ENCODE measurements at regions not wholly inside any gene's neighbourhood (a gene's known extent, or its start where the extent isn't known, plus 50 kb on each side); places are given as distances from the start of the nearest gene placed in this dataset.
A peak's percentile ranks its signal among the peaks of the same experiment; 100 is the strongest.

- no peak overlapping the region for H3K4me3 ChIP-seq (ENCODE audit: low read length in 2 of 2)
- no peaks in the 10 kb centered on the region for H3K9me3 ChIP-seq (ENCODE audit: control insufficient read depth, low read length)
- DNase-seq (no peak), ATAC-seq (ENCODE audit: low FRiP score) (no peak)
- WGBS, 2 donors = 8 to 9% methylated on average over 4 of the region's 4 CpGs
- no peaks in the 10 kb centered on the region for H3K36me3 ChIP-seq (ENCODE audit: control insufficient read depth in 1 of 2, insufficient read depth in 2 of 2, low read length in 1 of 2)
- no peak overlapping the region for H3K27ac ChIP-seq (ENCODE audit: low read depth in 1 of 2, low read length in 2 of 2)
- no peaks in the 10 kb centered on the region for H3K27me3 ChIP-seq (ENCODE audit: control insufficient read depth in 1 of 2, insufficient read depth in 2 of 2, low read length in 1 of 2)
- no peaks in the 10 kb centered on the region for H3K4me1 ChIP-seq (ENCODE audit: control insufficient read depth in 1 of 2, insufficient read depth in 2 of 2, low read length in 2 of 2)
- intact Hi-C loops (cut with DNase I) = no loop called here
Observed at GRCh38 chr6:23735151-23735550, 390.9 kb upstream of the NRSN1 start.

GRCh38 chr6:23736577-23736976 is 389.4 kb upstream of the NRSN1 start:
- 0 to 12% methylated on average over 3 of the region's 3 CpGs for WGBS, 2 donors
- ATAC-seq (ENCODE audit: low FRiP score) = no peak
- no peak for DNase-seq
- H3K27ac ChIP-seq (ENCODE audit: low read depth in 1 of 2, low read length in 2 of 2) = no peak overlapping the region
- no peaks in the 10 kb centered on the region for H3K27me3 ChIP-seq (ENCODE audit: control insufficient read depth in 1 of 2, insufficient read depth in 2 of 2, low read length in 1 of 2)
- intact Hi-C loops (cut with DNase I) = no loop called here
- no peaks in the 10 kb centered on the region for H3K36me3 ChIP-seq (ENCODE audit: control insufficient read depth in 1 of 2, insufficient read depth in 2 of 2, low read length in 1 of 2)
- no peak overlapping the region for H3K4me3 ChIP-seq (ENCODE audit: low read length in 2 of 2)
- no peaks in the 10 kb centered on the region for H3K4me1 ChIP-seq (ENCODE audit: control insufficient read depth in 1 of 2, insufficient read depth in 2 of 2, low read length in 2 of 2)
- H3K9me3 ChIP-seq (ENCODE audit: control insufficient read depth, low read length) = no peaks in the 10 kb centered on the region

- H3K27me3 ChIP-seq (ENCODE audit: control insufficient read depth in 1 of 2, insufficient read depth in 2 of 2, low read length in 1 of 2) = no peaks in the 10 kb centered on the region
- 62 to 63% methylated on average over 5 of the region's 5 CpGs for WGBS, 2 donors
- H3K27ac ChIP-seq (ENCODE audit: low read depth in 1 of 2, low read length in 2 of 2) = no peak overlapping the region
- intact Hi-C loops (cut with DNase I) = no loop called here
- ATAC-seq (ENCODE audit: low FRiP score) (no peak), DNase-seq (no peak)
- H3K4me3 ChIP-seq (ENCODE audit: low read length in 2 of 2) = no peak overlapping the region
- H3K4me1 ChIP-seq (ENCODE audit: control insufficient read depth in 1 of 2, insufficient read depth in 2 of 2, low read length in 2 of 2) = no peaks in the 10 kb centered on the region
- H3K9me3 ChIP-seq (ENCODE audit: control insufficient read depth, low read length) = no peaks in the 10 kb centered on the region
- H3K36me3 ChIP-seq (ENCODE audit: control insufficient read depth in 1 of 2, insufficient read depth in 2 of 2, low read length in 1 of 2) = no peaks in the 10 kb centered on the region
Observed at GRCh38 chr6:23747239-23747638, 378.8 kb upstream of the NRSN1 start.

GRCh38 chr6:23752414-23752813 is 373.6 kb upstream of the NRSN1 start:
- Histone ChIP-seq H3K36me3 (ENCODE audit: control insufficient read depth in 1 of 2, insufficient read depth in 2 of 2, low read length in 1 of 2) (no peaks in the 10 kb centered on the region), H3K9me3 (ENCODE audit: control insufficient read depth, low read length) (no peaks in the 10 kb centered on the region), H3K27me3 (ENCODE audit: control insufficient read depth in 1 of 2, insufficient read depth in 2 of 2, low read length in 1 of 2) (no peaks in the 10 kb centered on the region), H3K27ac (ENCODE audit: low read depth in 1 of 2, low read length in 2 of 2) (no peak overlapping the region), H3K4me3 (ENCODE audit: low read length in 2 of 2) (no peak overlapping the region), H3K4me1 (ENCODE audit: control insufficient read depth in 1 of 2, insufficient read depth in 2 of 2, low read length in 2 of 2) (peaks cover 0 to 3% of the 10 kb centered on the region in 2 donors)
- intact Hi-C loops (cut with DNase I) = no loop called here
- DNase-seq (no peak), ATAC-seq (ENCODE audit: low FRiP score) (no peak)
- WGBS, 2 donors = 71 to 76% methylated on average over 1 of the region's 1 CpG

- H3K4me3 ChIP-seq (ENCODE audit: low read length in 2 of 2) = no peak overlapping the region
- DNase-seq (no peak), ATAC-seq (ENCODE audit: low FRiP score) (no peak)
- no peak overlapping the region for H3K27ac ChIP-seq (ENCODE audit: low read depth in 1 of 2, low read length in 2 of 2)
- no peaks in the 10 kb centered on the region for H3K9me3 ChIP-seq (ENCODE audit: control insufficient read depth, low read length)
- peaks cover 0 to 3% of the 10 kb centered on the region in 2 donors for H3K4me1 ChIP-seq (ENCODE audit: control insufficient read depth in 1 of 2, insufficient read depth in 2 of 2, low read length in 2 of 2)
- WGBS, 2 donors = 90 to 94% methylated on average over 1 of the region's 1 CpG
- H3K36me3 ChIP-seq (ENCODE audit: control insufficient read depth in 1 of 2, insufficient read depth in 2 of 2, low read length in 1 of 2) = no peaks in the 10 kb centered on the region
- H3K27me3 ChIP-seq (ENCODE audit: control insufficient read depth in 1 of 2, insufficient read depth in 2 of 2, low read length in 1 of 2) = no peaks in the 10 kb centered on the region
- intact Hi-C loops (cut with DNase I) = no loop called here
Observed at GRCh38 chr6:23754197-23754596, 371.8 kb upstream of the NRSN1 start.

GRCh38 chr6:23775127-23775526 is 350.9 kb upstream of the NRSN1 start:
- intact Hi-C loops (cut with DNase I) = no loop called here
- H3K36me3 ChIP-seq (ENCODE audit: control insufficient read depth in 1 of 2, insufficient read depth in 2 of 2, low read length in 1 of 2) = no peaks in the 10 kb centered on the region
- no peaks in the 10 kb centered on the region for H3K9me3 ChIP-seq (ENCODE audit: control insufficient read depth, low read length)
- DNase-seq = no peak
- H3K4me3 ChIP-seq (ENCODE audit: low read length in 2 of 2) = no peak overlapping the region
- ATAC-seq (ENCODE audit: low FRiP score) = no peak
- H3K27ac ChIP-seq (ENCODE audit: low read depth in 1 of 2, low read length in 2 of 2) = no peak overlapping the region
- WGBS, 2 donors = 40 to 49% methylated on average over 5 of the region's 5 CpGs
- no peaks in the 10 kb centered on the region for H3K4me1 ChIP-seq (ENCODE audit: control insufficient read depth in 1 of 2, insufficient read depth in 2 of 2, low read length in 2 of 2)
- H3K27me3 ChIP-seq (ENCODE audit: control insufficient read depth in 1 of 2, insufficient read depth in 2 of 2, low read length in 1 of 2) = no peaks in the 10 kb centered on the region

- 0 to 3% methylated on average over 2 of the region's 2 CpGs for WGBS, 2 donors
- Histone ChIP-seq H3K27ac (ENCODE audit: low read depth in 1 of 2, low read length in 2 of 2) (peak overlapping the region in 1 of 2 donors; percentile 43), H3K36me3 (ENCODE audit: control insufficient read depth in 1 of 2, insufficient read depth in 2 of 2, low read length in 1 of 2) (no peaks in the 10 kb centered on the region), H3K27me3 (ENCODE audit: control insufficient read depth in 1 of 2, insufficient read depth in 2 of 2, low read length in 1 of 2) (no peaks in the 10 kb centered on the region), H3K9me3 (ENCODE audit: control insufficient read depth, low read length) (no peaks in the 10 kb centered on the region), H3K4me3 (ENCODE audit: low read length in 2 of 2) (no peak overlapping the region), H3K4me1 (ENCODE audit: control insufficient read depth in 1 of 2, insufficient read depth in 2 of 2, low read length in 2 of 2) (peaks cover 2 to 5% of the 10 kb centered on the region in 2 donors)
- intact Hi-C loops (cut with DNase I) = no loop called here
- DNase-seq (no peak), ATAC-seq (ENCODE audit: low FRiP score) (no peak)
Observed at GRCh38 chr6:23783901-23784300, 342.1 kb upstream of the NRSN1 start.

- WGBS, 2 donors = 6 to 7% methylated on average over 7 of the region's 7 CpGs
- no peak overlapping the region for H3K4me3 ChIP-seq (ENCODE audit: low read length in 2 of 2)
- peak overlapping the region in 1 of 2 donors; percentile 43 for H3K27ac ChIP-seq (ENCODE audit: low read depth in 1 of 2, low read length in 2 of 2)
- intact Hi-C loops (cut with DNase I) = no loop called here
- no peaks in the 10 kb centered on the region for H3K36me3 ChIP-seq (ENCODE audit: control insufficient read depth in 1 of 2, insufficient read depth in 2 of 2, low read length in 1 of 2)
- H3K4me1 ChIP-seq (ENCODE audit: control insufficient read depth in 1 of 2, insufficient read depth in 2 of 2, low read length in 2 of 2) = peaks cover 2 to 5% of the 10 kb centered on the region in 2 donors
- DNase-seq (no peak), ATAC-seq (ENCODE audit: low FRiP score) (no peak)
- no peaks in the 10 kb centered on the region for H3K9me3 ChIP-seq (ENCODE audit: control insufficient read depth, low read length)
- H3K27me3 ChIP-seq (ENCODE audit: control insufficient read depth in 1 of 2, insufficient read depth in 2 of 2, low read length in 1 of 2) = no peaks in the 10 kb centered on the region
Observed at GRCh38 chr6:23784301-23784919, 341.6 kb upstream of the NRSN1 start.

GRCh38 chr6:23790756-23791155 is 335.3 kb upstream of the NRSN1 start:
- no peaks in the 10 kb centered on the region for H3K27me3 ChIP-seq (ENCODE audit: control insufficient read depth in 1 of 2, insufficient read depth in 2 of 2, low read length in 1 of 2)
- ATAC-seq (ENCODE audit: low FRiP score) = no peak
- H3K9me3 ChIP-seq (ENCODE audit: control insufficient read depth, low read length) = no peaks in the 10 kb centered on the region
- peaks cover 2 to 4% of the 10 kb centered on the region in 2 donors for H3K4me1 ChIP-seq (ENCODE audit: control insufficient read depth in 1 of 2, insufficient read depth in 2 of 2, low read length in 2 of 2)
- H3K36me3 ChIP-seq (ENCODE audit: control insufficient read depth in 1 of 2, insufficient read depth in 2 of 2, low read length in 1 of 2) = no peaks in the 10 kb centered on the region
- DNase-seq = no peak
- H3K27ac ChIP-seq (ENCODE audit: low read depth in 1 of 2, low read length in 2 of 2) = no peak overlapping the region
- intact Hi-C loops (cut with DNase I) = no loop called here
- 4 to 9% methylated on average over 2 of the region's 2 CpGs for WGBS, 2 donors
- no peak overlapping the region for H3K4me3 ChIP-seq (ENCODE audit: low read length in 2 of 2)
